HFF-Myc (cell line): ENCODE measurements at regions not wholly inside any gene's neighbourhood (a gene's known extent, or its start where the extent isn't known, plus 50 kb on each side); places are given as distances from the start of the nearest gene placed in this dataset.
"Not testable (repeated sequence)": the region's sequence is repeated elsewhere in the genome, so short reads cannot be mapped to it uniquely, and the experiment has no call there.

ENCODE experiments used
- DNase-seq: peaks from one replicate; pipeline ENCODE4 v3.0.0-alpha.2; 2011; ENCODE audit warnings: low read depth; ENCODE audit errors: extremely low read depth
- H3K4me3 ChIP-seq: replicated peaks from 2 replicates; pipeline ENCODE4 v1.5.1; 2011; ENCODE audit warnings: low read depth, mild to moderate bottlenecking, control low read depth, low read length
- CTCF ChIP-seq: IDR thresholded peaks from 2 replicates; pipeline ENCODE4 v1.5.1; 2012; ENCODE audit warnings: mild to moderate bottlenecking, low read depth, low read length, control low read depth; ENCODE audit errors: missing control alignments

DNA sequence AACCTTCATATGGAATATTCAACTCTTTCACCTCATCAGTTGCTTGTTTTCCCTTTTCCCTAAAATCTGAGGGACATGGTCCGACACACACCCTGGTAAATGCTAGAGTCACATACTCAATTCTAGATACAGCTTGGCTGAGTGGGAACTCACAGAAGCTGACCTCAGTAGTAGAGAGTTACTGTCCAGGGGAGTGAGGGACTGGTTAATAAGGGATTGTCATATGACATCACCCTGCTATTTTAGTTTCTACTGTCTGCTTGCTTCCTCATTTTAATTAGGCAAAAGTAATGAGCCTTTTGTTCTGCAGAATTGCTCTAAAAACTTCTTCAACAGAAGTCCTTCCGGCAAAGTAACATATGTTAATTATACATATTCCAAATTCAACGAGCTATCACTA, 244.5 kb downstream of the ZIC4 start:
- no peak for DNase-seq
- no peak overlapping the region for H3K4me3 ChIP-seq
- no peak for TF ChIP-seq CTCF

GRCh38 chr3:147160984-147161383, 245.4 kb downstream of the ZIC4 start:
- no peak overlapping the region for H3K4me3 ChIP-seq
- no peak for DNase-seq
- TF ChIP-seq CTCF = no peak

DNA sequence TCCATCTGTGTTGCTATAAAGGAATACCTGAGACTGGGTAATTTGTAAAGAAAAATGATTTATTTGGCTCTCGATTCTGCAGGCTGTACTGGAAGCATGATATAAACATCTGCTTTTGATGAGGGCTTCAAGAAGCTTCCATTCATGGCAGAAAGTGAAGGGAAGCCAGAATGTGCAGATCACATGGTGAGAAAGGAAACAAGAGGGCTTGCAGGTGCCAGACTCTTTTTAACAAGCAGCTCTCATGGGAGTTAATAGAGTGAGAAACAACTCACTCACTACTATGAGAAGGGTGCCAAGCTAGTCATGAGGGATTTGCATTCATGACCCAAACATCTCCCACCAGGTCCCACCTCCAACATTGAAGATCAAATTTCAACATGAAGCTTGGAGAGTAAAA, 247.2 kb downstream of the ZIC4 start:
- no peak for TF ChIP-seq CTCF
- no peak for DNase-seq
- no peak overlapping the region for H3K4me3 ChIP-seq

DNA sequence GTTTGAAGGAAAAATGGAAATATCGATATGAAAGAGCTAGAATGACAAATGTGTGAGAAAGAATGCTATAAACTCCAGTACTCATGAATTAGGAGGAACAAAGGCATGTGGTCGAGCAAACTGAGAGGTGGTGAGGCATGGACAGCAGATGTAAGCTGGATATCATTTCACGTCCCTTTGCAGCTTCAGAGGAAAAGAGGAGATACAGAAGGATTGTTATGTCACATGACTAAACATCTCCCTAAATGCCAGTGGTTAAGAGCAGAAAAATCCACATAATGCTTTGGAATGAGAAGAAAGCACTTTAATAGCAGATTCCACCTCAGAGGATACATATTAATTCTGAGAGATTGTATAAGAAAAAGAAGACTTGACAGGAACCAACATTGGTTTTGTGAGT, 248.7 kb downstream of the ZIC4 start:
- H3K4me3 ChIP-seq = no peak overlapping the region
- peak; percentile 63 for DNase-seq
- no peak for TF ChIP-seq CTCF

- H3K4me3 ChIP-seq, DNase-seq: not testable (repeated sequence)
These were observed 251.4 kb downstream of the ZIC4 start for GRCh38 chr3:147154988-147155387.

- no peak for TF ChIP-seq CTCF
- DNase-seq = no peak
- H3K4me3 ChIP-seq = no peak overlapping the region
These were observed 252.4 kb downstream of the ZIC4 start for GRCh38 chr3:147153830-147154539.

DNA sequence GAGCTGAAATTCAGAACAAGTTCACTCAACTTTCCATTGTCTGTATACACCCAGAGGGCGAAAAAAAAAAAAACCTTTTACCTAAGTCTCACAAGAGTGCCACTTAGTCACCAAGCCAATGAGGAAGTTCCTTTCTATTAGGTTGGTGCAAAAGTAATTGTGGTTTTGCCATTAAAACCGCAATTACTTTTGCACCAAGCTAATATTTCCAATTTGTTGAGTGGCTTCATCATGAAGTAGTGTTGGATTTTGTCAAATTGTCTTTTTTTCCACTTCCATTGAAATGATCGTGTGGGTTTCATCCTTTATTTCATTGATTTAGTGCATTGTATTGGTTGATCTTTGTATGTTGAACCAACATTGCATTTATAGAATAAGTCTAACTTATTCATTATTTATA, 253.9 kb downstream of the ZIC4 start:
- no peak overlapping the region for H3K4me3 ChIP-seq
- no peak for DNase-seq
- no peak for TF ChIP-seq CTCF
